K562 (cell line): ENCODE measurements at regions not wholly inside any gene's neighbourhood (a gene's known extent, or its start where the extent isn't known, plus 50 kb on each side); places are given as distances from the start of the nearest gene placed in this dataset.

Experiments
- ATAC-seq: fragments of 200-7000 bp; cut with Tn5 transposase; 3 replicates; pipeline ENCODE4 v1.9.1; 2020; ENCODE audit warnings: moderate library complexity
- BruUV-seq: library from RNA; stranded (reverse); fragments of 400-500 nt; replicated peaks from 2 replicates; lab custom pipeline; 2021; lab: Mats Ljungman, UMichigan
- CTCF ChIA-PET: fragments of 300-600 bp; formaldehyde crosslinking; extraction: SDS; loops from one replicate; lab custom pipeline; 2021; ENCODE audit warnings: low intra/inter-chr PET ratio; lab: Yijun Ruan, JAX
- POLR2A ChIA-PET: fragments of 300-600, 350-650 bp; sonication (Branson Sonifier 250); formaldehyde crosslinking; extraction: SDS; loops from one replicate; lab custom pipeline; 2021; ENCODE audit warnings: antibody characterized with exemption, inconsistent platforms; lab: Yijun Ruan, JAX
- DNase-seq, 4 experiments: peaks; one replicate each; pipeline versions ENCODE4 v3.0.0 to v3.0.0-alpha.2; 2011 to 2018; ENCODE audit warnings: low spot score in 3 of 4, mixed read lengths in 3 of 4; ENCODE audit errors: extremely low read depth in 1 of 4
- FAIRE-seq: peaks from 2 replicates; lab custom pipeline; 2011; peaks lifted over from hg19 to GRCh38; lab: Jason Lieb, UNC
- H2AFZ ChIP-seq: 2 replicates; pipeline ENCODE4 v1.6.0; 2011; ENCODE audit warnings: low read depth, low read length, control low read depth, inconsistent platforms
- H3K27ac ChIP-seq: fragments of 200-600 bp; 3 replicates; pipeline ENCODE4 v1.8.0; 2011; ENCODE audit warnings: low read depth, mild to moderate bottlenecking, control low read depth, inconsistent platforms, low read length, moderate library complexity, mixed read lengths; ENCODE audit errors: extremely low read depth
- H3K27me3 ChIP-seq, 2 experiments: fragments of 300-600 bp in 1 of 2; 2 replicates in 1 of 2; 3 replicates in 1 of 2; pipeline versions ENCODE4 v1.6.0 to v1.8.0; 2011; ENCODE audit warnings: inconsistent platforms in 2 of 2, low read length in 2 of 2, mild to moderate bottlenecking in 1 of 2, mixed read lengths in 1 of 2, moderate library complexity in 1 of 2; ENCODE audit not compliant: control insufficient read depth in 2 of 2, insufficient read depth in 2 of 2
- H3K36me3 ChIP-seq: fragments of 300-600 bp; 3 replicates; pipeline ENCODE4 v1.8.0; 2011; ENCODE audit warnings: mild to moderate bottlenecking, low read length, inconsistent platforms; ENCODE audit not compliant: control insufficient read depth, insufficient read depth
- H3K4me1 ChIP-seq, 2 experiments: fragments of 200-600 bp in 1 of 2; replicated peaks in 1 of 2; 2 replicates in 1 of 2; 3 replicates in 1 of 2; pipeline versions ENCODE4 v1.5.1 to v1.8.0; 2011; ENCODE audit warnings: inconsistent platforms in 2 of 2, low read length in 2 of 2, mild to moderate bottlenecking in 1 of 2, mixed read lengths in 1 of 2, moderate library complexity in 1 of 2; ENCODE audit not compliant: control insufficient read depth in 2 of 2, insufficient read depth in 2 of 2
- H3K4me2 ChIP-seq: 2 replicates; pipeline ENCODE4 v1.6.1; 2011; ENCODE audit warnings: low read length, control low read depth, inconsistent platforms, mixed read lengths; ENCODE audit not compliant: insufficient read depth
- H3K4me3 ChIP-seq: fragments of 200-600 bp; sonication (generic), shearing (Covaris generic); 2 replicates; pipeline ENCODE4 v1.5.1; 2016; ENCODE audit warnings: control low read depth, inconsistent platforms
- H3K79me2 ChIP-seq: fragments of 200-600 bp; 3 replicates; pipeline ENCODE4 v1.8.0; 2011; ENCODE audit warnings: low read length, inconsistent platforms; ENCODE audit not compliant: control insufficient read depth, insufficient read depth
- H3K9ac ChIP-seq, 2 experiments: 2 replicates each; pipeline versions ENCODE4 v1.6.0 to v1.6.1; 2011; ENCODE audit warnings: low read depth in 2 of 2, low read length in 2 of 2, control low read depth in 1 of 2, inconsistent platforms in 1 of 2, mild to moderate bottlenecking in 1 of 2, mixed read lengths in 1 of 2; ENCODE audit not compliant: insufficient read depth in 1 of 2
- H3K9me1 ChIP-seq: one replicate; pipeline ENCODE4 v1.6.0; 2011; ENCODE audit warnings: inconsistent platforms, mild to moderate bottlenecking, low read length, moderate library complexity; ENCODE audit not compliant: control insufficient read depth, insufficient read depth
- H3K9me3 ChIP-seq: replicated peaks from 2 replicates; pipeline ENCODE4 v1.5.1; 2011; ENCODE audit warnings: low read depth, low read length, inconsistent platforms; ENCODE audit not compliant: control insufficient read depth, insufficient read depth
- H4K20me1 ChIP-seq: replicated peaks from 2 replicates; pipeline ENCODE4 v1.6.1; 2011; ENCODE audit warnings: low read length, inconsistent platforms, mixed read lengths; ENCODE audit not compliant: control insufficient read depth, insufficient read depth
- POLR2H ChIP-seq: IDR thresholded peaks from 2 replicates; pipeline ENCODE4 v1.6.1; 2016; ENCODE audit warnings: missing genetic modification characterization, low read depth, mild to moderate bottlenecking, control low read depth, missing compliant biosample characterization, moderate library complexity
- SOX6 ChIP-seq: fragments of 450-650 bp; IDR thresholded peaks from 2 replicates; pipeline ENCODE4 v1.6.1; 2014; ENCODE audit warnings: mild to moderate bottlenecking
- TEAD4 ChIP-seq, 2 experiments: sonication (generic) in 1 of 2; formaldehyde crosslinking in 1 of 2; IDR thresholded peaks; 2 replicates each; pipeline versions ENCODE4 v1.6.1 to v1.8.0; 2012 to 2022; ENCODE audit warnings: borderline replicate concordance in 1 of 2, inconsistent platforms in 1 of 2, low read length in 1 of 2, mild to moderate bottlenecking in 1 of 2, missing genetic modification reagents in 1 of 2
- WGBS: fragments of 100-300 bp; shearing (Covaris generic); methylation state at CpG from one replicate; pipeline ENCODE4 v1.1.6; 2016; ENCODE audit warnings: low coverage, mixed read lengths; ENCODE audit not compliant: insufficient coverage; ENCODE audit errors: missing lambda C conversion rate; 5-methylcytosine and 5-hydroxymethylcytosine counted together
- in situ Hi-C: fragments of 300-500 bp; cut with MboI; formaldehyde crosslinking; loops from 4 replicates; pipeline ENCODE4 v1.15.0; 2018; ENCODE audit warnings: inconsistent platforms, mixed read lengths
- intact Hi-C: fragments of 100-400 bp; cut with micrococcal nuclease; formaldehyde crosslinking; loops from 2 replicates; pipeline ENCODE4 v1.14.2; 2022
- TF ChIP-seq, protein P1 (sequence below): sonication (generic); formaldehyde crosslinking; IDR thresholded peaks from 2 replicates; pipeline ENCODE4 v1.8.1; 2023; ENCODE audit warnings: mild to moderate bottlenecking, missing genetic modification reagents
- TF ChIP-seq, protein P2 (sequence below): IDR thresholded peaks from 2 replicates; pipeline ENCODE4 v1.6.1; 2012; ENCODE audit warnings: low read depth, low read length, improper control_type of control experiment, borderline replicate concordance

DNA sequence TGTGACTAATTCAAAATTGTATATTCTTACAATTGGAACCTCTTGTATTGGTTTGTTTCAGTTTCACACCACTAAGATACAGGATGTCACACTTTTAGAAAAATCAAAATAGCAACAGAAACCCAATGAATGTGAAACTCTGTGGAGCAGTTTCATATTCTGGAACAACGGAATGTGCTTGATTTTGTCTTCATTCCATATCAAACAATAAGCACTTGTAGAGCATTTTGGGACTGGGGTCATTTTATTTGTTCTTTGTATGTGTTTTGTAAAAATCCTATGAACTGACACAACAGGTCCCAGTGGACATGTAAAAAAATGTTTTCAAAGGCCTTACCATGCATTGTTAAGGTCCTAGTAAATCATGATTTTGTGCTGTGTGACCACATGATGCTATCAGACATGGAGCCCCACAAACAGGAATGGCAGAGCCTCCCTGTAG lies 123.1 kb downstream of the DKK1 start (continued):
- TF ChIP-seq POLR2H = no peak
- TF ChIP-seq TEAD4 (IDR thresholded peaks at IDR 0.05; ENCODE audit: low read length) = no peak
- TF ChIP-seq TEAD4 (CRISPR knock-in tag; IDR thresholded peaks at IDR 0.05; ENCODE audit: borderline replicate concordance) = no peak
- TF ChIP-seq, protein P1, sequence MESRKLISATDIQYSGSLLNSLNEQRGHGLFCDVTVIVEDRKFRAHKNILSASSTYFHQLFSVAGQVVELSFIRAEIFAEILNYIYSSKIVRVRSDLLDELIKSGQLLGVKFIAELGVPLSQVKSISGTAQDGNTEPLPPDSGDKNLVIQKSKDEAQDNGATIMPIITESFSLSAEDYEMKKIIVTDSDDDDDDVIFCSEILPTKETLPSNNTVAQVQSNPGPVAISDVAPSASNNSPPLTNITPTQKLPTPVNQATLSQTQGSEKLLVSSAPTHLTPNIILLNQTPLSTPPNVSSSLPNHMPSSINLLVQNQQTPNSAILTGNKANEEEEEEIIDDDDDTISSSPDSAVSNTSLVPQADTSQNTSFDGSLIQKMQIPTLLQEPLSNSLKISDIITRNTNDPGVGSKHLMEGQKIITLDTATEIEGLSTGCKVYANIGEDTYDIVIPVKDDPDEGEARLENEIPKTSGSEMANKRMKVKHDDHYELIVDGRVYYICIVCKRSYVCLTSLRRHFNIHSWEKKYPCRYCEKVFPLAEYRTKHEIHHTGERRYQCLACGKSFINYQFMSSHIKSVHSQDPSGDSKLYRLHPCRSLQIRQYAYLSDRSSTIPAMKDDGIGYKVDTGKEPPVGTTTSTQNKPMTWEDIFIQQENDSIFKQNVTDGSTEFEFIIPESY (CRISPR knock-in tag) = no peak

DNA sequence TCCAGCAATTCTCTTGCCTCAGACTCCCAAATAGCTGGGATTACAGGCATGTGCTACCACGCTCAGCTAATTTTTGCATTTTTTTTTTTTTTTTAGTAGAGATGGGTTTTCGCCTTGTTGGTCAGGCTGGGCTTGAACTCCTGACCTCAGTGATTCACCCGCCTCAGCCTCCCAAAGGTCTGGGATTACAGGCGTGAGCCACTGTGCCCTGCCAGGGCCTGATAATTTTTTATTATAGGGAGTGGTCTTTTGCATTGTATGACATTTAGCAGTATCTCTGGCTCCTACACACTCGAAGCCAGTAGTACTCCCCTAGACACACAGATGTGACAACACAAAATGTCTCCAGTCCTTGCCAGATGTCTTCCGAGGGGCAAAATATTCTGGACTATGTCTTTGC lies 124.0 kb downstream of the DKK1 start:
- TF ChIP-seq, protein P2, sequence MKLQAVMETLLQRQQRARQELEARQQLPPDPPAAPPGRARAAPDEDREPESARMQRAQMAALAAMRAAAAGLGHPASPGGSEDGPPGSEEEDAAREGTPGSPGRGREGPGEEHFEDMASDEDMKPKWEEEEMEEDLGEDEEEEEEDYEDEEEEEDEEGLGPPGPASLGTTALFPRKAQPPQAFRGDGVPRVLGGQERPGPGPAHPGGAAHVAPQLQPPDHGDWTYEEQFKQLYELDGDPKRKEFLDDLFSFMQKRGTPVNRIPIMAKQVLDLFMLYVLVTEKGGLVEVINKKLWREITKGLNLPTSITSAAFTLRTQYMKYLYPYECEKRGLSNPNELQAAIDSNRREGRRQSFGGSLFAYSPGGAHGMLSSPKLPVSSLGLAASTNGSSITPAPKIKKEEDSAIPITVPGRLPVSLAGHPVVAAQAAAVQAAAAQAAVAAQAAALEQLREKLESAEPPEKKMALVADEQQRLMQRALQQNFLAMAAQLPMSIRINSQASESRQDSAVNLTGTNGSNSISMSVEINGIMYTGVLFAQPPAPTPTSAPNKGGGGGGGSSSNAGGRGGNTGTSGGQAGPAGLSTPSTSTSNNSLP = no peak
- no peak for TF ChIP-seq SOX6
- Histone ChIP-seq H3K27ac (no peak overlapping the region), H4K20me1 (no peaks in the 10 kb centered on the region), H3K4me1 (no peaks in the 10 kb centered on the region), H3K9ac (no peak overlapping the region), H3K27me3 (no peaks in the 10 kb centered on the region), H3K4me3 (no peak overlapping the region), H3K9me1 (no peaks in the 10 kb centered on the region), H3K36me3 (no peaks in the 10 kb centered on the region), H3K79me2 (no peaks in the 10 kb centered on the region), H3K4me2 (no peak overlapping the region), H2AFZ (no peak overlapping the region), H3K9me3 (no peaks in the 10 kb centered on the region; the same call in 1 of the 2 replicates)
- DNase-seq (no peak), ATAC-seq (no peak), FAIRE-seq (no peak)
- ChIA-PET POLR2A (no interaction called here), CTCF (no interaction called here)
- intact Hi-C loops (no loop called here), in situ Hi-C loops (no loop called here)
- 0% methylated on average over 6 of the region's 6 CpGs for WGBS
- no TSS peak for BruUV-seq
